Stimulated activated CD8-positive, alpha-beta memory T cell treated with anti-CD3 and anti-CD28 coated beads, Interleukin-2, amount 100 ng/mL, for 1 hour (primary cell): ENCODE measurements at regions not wholly inside any gene's neighbourhood (a gene's known extent, or its start where the extent isn't known, plus 50 kb on each side); places are given as distances from the start of the nearest gene placed in this dataset.

Experiments
- DNase-seq, 2 donors: peaks; one replicate each; pipeline ENCODE4 v3.0.0-alpha.2; 2020; ENCODE audit warnings: low read depth in 2 of 2

DNA sequence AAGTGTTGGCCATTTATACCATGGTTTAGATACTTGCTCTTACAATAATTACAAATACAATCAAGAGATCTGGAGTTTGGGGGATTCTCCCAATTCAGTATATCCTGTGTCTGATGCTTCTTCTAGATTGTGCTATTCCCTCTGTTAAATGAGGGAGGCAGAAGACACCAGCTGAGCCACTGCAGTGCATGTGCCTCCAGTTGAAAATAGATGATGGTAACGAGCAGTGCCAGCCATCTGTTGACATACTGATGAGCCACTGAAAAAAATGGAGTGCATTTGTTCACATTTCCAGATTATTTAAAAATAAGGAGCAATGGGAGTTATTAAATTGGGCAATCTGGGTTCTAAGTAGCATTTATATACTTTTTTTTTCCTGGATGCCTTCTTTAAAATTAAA is 1428.0 kb upstream of the TENM4 start:
- no peak for DNase-seq

DNA sequence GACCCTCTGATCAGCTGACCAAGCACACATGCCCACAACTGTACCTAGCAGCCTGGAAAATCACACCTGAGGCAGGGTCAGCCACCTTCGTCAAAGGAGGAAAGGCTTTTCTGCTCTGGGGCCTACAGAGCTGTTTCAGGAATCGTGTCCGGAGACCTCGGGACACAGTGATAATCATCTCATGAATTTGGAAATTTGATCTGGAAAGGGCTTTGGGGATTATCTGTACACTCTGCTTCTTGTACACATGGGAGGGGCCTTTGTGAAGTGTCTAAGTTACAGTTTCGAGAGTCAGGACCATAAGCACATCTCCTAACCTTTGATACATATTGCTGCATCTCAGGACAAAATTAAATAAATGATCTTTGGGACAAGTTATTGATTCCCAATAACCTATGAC is 1421.2 kb upstream of the TENM4 start:
- DNase-seq, result no peak

DNA sequence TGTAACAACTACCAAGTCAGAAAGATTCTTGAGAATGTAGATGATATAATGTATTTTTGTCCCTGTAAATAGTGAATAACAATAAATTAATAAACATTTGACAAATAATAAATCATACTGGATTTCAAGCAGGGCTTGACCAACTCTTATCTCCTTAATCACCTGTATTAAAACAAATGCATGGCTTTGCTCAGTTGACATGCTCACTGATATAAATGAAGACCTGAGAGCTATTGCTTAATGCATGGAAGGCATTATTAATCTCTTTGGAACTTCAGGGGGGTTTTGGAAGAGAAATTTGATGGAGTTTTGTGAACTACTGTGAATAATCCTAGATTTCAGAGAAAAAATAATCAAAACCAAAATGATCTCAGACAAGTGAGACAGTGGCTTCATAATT is 1420.4 kb upstream of the TENM4 start:
- no peak for DNase-seq

- DNase-seq, result no peak
These were observed 1419.8 kb upstream of the TENM4 start for GRCh38 chr11:80860632-80861031.

DNA sequence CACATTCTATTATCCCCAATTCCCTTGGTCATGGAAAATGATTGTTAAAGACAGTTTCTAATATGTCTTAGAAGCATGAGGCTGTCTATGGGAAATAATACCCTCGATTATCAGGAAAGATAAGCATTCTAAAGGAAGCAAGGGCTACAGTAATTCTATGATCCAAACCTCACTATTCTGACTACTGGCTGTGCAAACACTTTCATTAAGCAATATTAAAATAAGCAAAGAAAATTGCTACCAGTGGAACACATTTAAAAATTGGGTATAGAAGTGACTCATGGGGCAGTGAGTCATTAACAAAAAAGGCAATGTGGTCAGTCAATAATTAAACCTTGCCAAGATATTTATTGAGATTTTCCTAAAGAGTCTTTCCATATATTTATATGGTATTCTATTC is 1415.2 kb upstream of the TENM4 start:
- DNase-seq, result no peak

- no peak for DNase-seq
These were observed 1414.6 kb upstream of the TENM4 start for GRCh38 chr11:80855426-80855825.

GRCh38 chr11:80849253-80849652 is 1408.4 kb upstream of the TENM4 start:
- no peak for DNase-seq

GRCh38 chr11:80846979-80847378 is 1406.1 kb upstream of the TENM4 start:
- no peak for DNase-seq

DNA sequence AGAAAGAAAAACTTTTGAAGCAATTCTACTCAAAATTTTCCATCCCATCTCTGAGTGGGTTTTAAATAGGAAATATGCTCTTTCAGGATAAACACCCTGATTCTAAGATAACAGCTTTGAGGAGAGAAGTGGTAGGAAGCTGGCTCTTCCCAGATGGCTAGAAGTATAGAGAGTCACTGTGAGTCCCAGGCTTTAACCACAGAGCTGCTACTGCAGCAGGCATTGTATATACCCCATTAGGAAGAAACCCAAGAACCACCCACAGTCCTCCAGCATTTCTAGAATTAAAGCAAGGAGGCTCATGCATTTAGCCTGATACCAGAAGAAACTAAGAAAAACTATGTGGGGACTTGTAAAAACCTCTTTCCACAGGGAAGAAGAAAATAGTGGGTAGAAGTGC is 1405.6 kb upstream of the TENM4 start:
- no peak for DNase-seq

- DNase-seq, result no peak
These were observed 1403.4 kb upstream of the TENM4 start for GRCh38 chr11:80844110-80844819.

DNA sequence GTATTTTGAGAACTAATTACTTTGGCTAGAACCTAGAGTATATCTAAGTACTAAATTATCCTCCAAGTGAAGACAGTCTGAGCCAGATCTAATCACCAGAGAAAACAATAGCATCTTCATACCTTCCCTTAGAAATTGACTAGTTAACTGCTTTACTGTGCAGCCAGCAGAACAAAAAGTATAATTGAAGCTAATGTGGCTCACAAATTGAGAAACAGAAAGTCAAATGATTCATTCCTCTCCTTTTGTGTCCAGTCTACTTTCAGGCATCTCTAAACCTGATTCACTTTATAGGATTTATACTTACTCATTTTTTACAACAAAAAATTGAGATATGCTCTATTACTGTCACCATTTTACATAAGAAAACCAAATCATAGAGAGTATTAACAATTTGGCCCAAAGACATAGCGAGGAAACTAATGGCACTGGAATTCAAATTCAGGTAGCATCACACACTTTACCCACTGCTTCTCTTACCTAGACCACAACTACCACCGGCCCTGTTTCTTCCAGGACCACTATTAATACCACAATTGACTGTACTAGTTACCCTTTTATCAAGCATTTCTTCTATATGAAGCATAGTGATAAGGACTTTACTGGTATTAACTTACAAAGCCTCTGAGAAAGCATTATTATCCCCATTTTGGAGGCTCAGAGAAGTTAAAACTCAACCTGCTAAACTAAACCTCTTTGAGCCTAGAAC is 1402.6 kb upstream of the TENM4 start:
- no peak for DNase-seq

- no peak for DNase-seq
These were observed 1401.4 kb upstream of the TENM4 start for GRCh38 chr11:80842246-80842645.

DNA sequence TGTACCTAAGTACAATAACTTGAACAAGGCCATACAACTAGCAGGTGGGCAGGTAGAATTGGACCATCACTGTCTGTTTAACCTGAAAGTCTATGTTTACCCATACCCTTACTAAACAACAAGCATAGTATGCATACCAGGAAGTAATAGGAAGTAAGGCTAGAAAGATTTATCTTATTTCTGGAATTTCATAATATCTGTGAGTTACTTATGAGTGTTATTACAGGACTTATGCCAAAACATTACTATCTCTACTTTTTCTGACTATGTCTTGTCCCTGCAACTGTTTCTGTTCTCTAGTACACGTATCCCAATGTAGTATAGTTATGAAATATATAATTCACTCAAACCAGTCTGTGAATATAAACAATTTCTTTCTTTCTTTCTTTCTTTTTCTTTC is 1400.8 kb upstream of the TENM4 start:
- no peak for DNase-seq

- no peak for DNase-seq
These were observed 1397.3 kb upstream of the TENM4 start for GRCh38 chr11:80838153-80838552.

DNA sequence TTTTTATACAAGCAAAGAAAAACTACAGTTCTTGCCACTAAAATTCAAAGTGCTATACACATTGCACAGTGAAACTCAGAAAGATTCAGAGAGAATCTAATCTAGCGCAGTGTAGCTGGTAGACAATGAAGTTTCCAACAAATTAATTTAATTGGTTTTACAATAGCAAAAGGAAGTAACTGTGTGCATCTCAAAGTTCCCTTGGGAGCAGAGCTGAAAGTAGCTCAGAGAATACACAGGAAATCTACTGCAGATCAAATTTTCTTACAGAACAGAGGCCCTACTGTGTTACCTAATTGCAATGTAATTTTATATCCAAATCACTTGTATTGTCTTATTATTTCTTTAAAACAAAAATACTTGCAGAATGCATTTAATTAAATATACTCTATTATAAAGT is 1396.2 kb upstream of the TENM4 start:
- no peak for DNase-seq

GRCh38 chr11:80831374-80831773 is 1390.5 kb upstream of the TENM4 start:
- DNase-seq, result no peak

GRCh38 chr11:80827781-80828180 is 1387.0 kb upstream of the TENM4 start:
- DNase-seq, result no peak

DNA sequence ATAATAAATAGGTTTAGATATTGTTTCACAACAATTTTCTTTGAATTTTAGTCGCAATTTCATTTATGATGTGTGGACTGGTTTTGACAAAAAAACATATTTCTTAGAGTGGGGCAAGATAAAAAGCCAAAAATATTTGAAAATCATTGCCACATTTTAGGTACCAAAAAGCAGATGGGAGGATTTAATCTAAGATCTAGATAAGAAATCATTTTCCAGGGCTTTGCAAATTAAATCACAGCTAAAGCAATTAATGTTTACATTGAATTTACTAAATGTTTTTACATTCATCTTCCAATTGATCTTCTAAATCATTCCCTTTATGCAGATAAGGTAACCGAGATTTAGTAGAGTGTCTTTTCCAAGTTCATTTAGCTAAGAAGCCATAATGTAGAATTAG is 1386.0 kb upstream of the TENM4 start:
- DNase-seq, result no peak

DNA sequence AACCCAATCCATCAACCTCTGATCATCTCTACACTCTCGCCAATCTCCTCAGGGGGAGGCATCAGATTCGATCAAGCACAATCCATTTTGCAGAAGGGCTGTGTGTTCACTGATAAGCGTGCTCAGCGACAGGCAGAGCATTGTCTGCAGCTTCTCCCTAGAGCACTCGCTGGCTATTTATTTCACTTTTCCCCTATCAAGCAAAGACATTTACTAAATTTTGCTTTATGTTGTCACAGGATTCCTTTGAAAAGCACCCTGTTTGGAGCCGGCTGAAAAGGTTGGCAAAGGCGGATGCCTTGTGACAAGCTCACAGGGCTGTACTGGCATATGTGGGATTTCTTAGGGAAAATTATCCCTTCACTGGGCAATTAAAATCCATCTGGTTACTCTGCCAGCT is 1381.5 kb upstream of the TENM4 start:
- no peak for DNase-seq

DNA sequence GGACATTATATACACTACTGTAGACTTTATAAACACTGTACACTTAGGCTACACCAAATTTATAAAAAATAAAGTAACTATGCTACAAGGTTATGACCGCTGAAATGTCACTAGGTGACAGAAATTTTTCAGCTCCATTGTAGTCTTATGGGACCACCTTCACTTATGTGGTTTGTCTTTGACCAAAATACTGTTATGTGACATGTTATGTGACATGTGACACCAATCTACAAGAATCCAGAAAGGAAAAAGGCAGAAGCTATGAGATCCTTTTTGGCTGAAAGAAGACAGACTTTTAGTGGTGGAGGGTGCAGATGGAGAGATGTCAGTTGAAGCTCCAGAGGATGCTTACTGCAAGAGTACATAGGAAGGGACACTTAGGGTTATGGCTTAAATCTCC is 1378.4 kb upstream of the TENM4 start:
- no peak for DNase-seq

DNA sequence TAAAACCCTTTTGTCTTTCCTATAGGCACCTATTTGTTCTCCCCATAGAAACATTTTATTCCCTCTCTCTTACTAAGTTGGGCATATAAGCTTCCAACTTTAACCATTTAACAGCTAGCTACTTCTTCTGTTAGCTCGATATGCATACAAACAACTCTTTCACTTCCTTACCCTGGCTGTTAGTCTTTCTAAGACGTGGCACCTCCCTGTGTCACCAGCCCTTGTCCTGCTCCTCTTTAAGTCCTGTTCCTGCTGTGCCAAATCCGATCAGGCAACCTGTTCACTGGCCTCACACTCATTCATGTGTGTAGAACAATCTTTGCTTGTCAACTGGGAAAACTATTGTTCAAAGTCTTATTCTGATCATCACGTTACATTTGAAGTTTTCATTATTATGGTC is 1376.1 kb upstream of the TENM4 start:
- no peak for DNase-seq

GRCh38 chr11:80816454-80816847 is 1375.6 kb upstream of the TENM4 start:
- no peak for DNase-seq

DNA sequence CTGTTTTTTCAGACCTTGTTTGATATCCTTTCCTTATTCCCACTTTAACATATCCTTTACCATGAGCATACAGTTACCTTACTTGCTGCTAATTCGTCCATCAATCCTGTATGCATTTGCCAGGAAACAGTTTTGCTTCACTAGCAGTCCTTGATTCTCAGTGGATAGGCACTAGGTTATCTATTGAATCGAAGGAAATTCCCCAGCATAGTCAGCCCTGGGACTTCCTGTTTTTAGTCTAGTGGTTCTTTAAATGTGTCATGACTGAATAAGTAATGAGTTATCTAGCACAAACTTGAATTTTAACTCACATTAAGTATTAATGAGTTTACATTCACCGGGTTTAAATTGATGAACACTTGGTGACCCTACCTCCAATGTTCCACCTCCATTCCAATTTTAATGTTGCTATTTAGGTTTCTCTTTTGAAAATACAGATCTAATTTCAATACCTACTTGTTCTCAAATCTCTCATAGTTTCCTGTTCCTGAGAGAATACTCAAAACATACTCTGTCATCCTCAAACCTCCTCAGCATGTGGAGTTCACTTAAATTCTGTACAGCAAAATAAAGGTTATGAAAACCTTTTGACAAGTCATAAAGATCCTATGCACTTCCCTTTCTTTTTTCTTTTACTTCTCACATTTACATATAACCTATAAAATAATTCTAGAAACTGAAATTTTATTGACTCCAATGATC is 1375.1 kb upstream of the TENM4 start:
- no peak for DNase-seq
